ENCODE measurements at regions not wholly inside any gene's neighbourhood (a gene's known extent, or its start where the extent isn't known, plus 50 kb on each side); places are given as distances from the start of the nearest gene placed in this dataset.

- H3K4me3 ChIP-seq (ENCODE audit: low read depth, low read length), result no peak overlapping the region
- no peak for TF ChIP-seq CTCF (IDR thresholded peaks at IDR 0.05; ENCODE audit: insufficient read depth, low read length)
- no peak for DNase-seq (ENCODE audit: low read depth)
Observed at GRCh38 chr9:28801144-28801799, 1228.0 kb upstream of the C9orf72 start.

- DNase-seq (ENCODE audit: low read depth), result no peak
- no peak for TF ChIP-seq CTCF (IDR thresholded peaks at IDR 0.05; ENCODE audit: insufficient read depth, low read length)
Observed at GRCh38 chr9:28805197-28805596, 1231.9 kb upstream of the C9orf72 start.

GRCh38 chr9:28808042-28808441 is 1234.8 kb upstream of the C9orf72 start:
- TF ChIP-seq CTCF (IDR thresholded peaks at IDR 0.05; ENCODE audit: insufficient read depth, low read length), result no peak
- H3K4me3 ChIP-seq (ENCODE audit: low read depth, low read length), result no peak overlapping the region
- peak; percentile 61 for DNase-seq (ENCODE audit: low read depth)

More at GRCh38 chr9:28805197-28805596, 1231.9 kb upstream of the C9orf72 start:
- no peak overlapping the region for H3K4me3 ChIP-seq (ENCODE audit: low read depth, low read length)

GRCh38 chr9:28810388-28811075 is 1237.3 kb upstream of the C9orf72 start:
- no peak for TF ChIP-seq CTCF (IDR thresholded peaks at IDR 0.05; ENCODE audit: insufficient read depth, low read length)
- H3K4me3 ChIP-seq (ENCODE audit: low read depth, low read length), result no peak overlapping the region
- peak; percentile 14 for DNase-seq (ENCODE audit: low read depth)

- no peak for TF ChIP-seq CTCF (IDR thresholded peaks at IDR 0.05; ENCODE audit: insufficient read depth, low read length)
Observed at GRCh38 chr9:28820741-28821140, 1247.5 kb upstream of the C9orf72 start.

GRCh38 chr9:28821240-28821639 is 1248.0 kb upstream of the C9orf72 start:
- no peak for DNase-seq (ENCODE audit: low read depth)
- no peak overlapping the region for H3K4me3 ChIP-seq (ENCODE audit: low read depth, low read length)
- TF ChIP-seq CTCF (IDR thresholded peaks at IDR 0.05; ENCODE audit: insufficient read depth, low read length), result no peak

More at GRCh38 chr9:28820741-28821140, 1247.5 kb upstream of the C9orf72 start:
- no peak overlapping the region for H3K4me3 ChIP-seq (ENCODE audit: low read depth, low read length)
- DNase-seq (ENCODE audit: low read depth), result no peak
